Mesendoderm (in vitro differentiated cells): ENCODE measurements at regions not wholly inside any gene's neighbourhood (a gene's known extent, or its start where the extent isn't known, plus 50 kb on each side); places are given as distances from the start of the nearest gene placed in this dataset.

Experiments used
- DNase-seq: peaks from one replicate; pipeline ENCODE4 v3.0.0; 2013
- H2AK5ac ChIP-seq: 2 replicates; pipeline ENCODE4 v1.6.1; 2013; ENCODE audit warnings: low read length, inconsistent platforms
- H2BK120ac ChIP-seq: 2 replicates; pipeline ENCODE4 v1.6.1; 2013; ENCODE audit warnings: low read depth, mild to moderate bottlenecking, low read length, moderate library complexity, mixed read lengths
- H2BK15ac ChIP-seq: replicated peaks from 2 replicates; pipeline ENCODE4 v1.6.1; 2013; ENCODE audit warnings: low read depth, mild to moderate bottlenecking, moderate library complexity
- H2BK5ac ChIP-seq: 2 replicates; pipeline ENCODE4 v1.6.1; 2013; ENCODE audit warnings: low read length, inconsistent platforms
- H3K18ac ChIP-seq: 2 replicates; pipeline ENCODE4 v1.6.1; 2013; ENCODE audit warnings: mild to moderate bottlenecking, low read length, mixed read lengths
- H3K23ac ChIP-seq: one replicate; pipeline ENCODE4 v1.6.1; 2013; ENCODE audit warnings: low read length
- H3K27ac ChIP-seq: 2 replicates; pipeline ENCODE4 v1.5.1; 2013; ENCODE audit warnings: low read depth, mild to moderate bottlenecking, inconsistent platforms, low read length, moderate library complexity
- H3K27me3 ChIP-seq: 2 replicates; pipeline ENCODE4 v1.6.1; 2013; ENCODE audit warnings: low read length, control low read depth, mild to moderate bottlenecking, inconsistent platforms; ENCODE audit not compliant: insufficient read depth, poor library complexity
- H3K36me3 ChIP-seq: 2 replicates; pipeline ENCODE4 v1.6.1; 2013; ENCODE audit warnings: low read length, inconsistent platforms; ENCODE audit not compliant: control insufficient read depth, insufficient read depth
- H3K4ac ChIP-seq: one replicate; pipeline ENCODE4 v1.6.1; 2013; ENCODE audit warnings: low read depth, mild to moderate bottlenecking, low read length, moderate library complexity
- H3K4me1 ChIP-seq: 2 replicates; pipeline ENCODE4 v1.6.1; 2013; ENCODE audit warnings: low read depth, low read length, inconsistent platforms; ENCODE audit not compliant: control insufficient read depth
- H3K4me2 ChIP-seq: 2 replicates; pipeline ENCODE4 v1.6.1; 2013; ENCODE audit warnings: low read length
- H3K4me3 ChIP-seq: 2 replicates; pipeline ENCODE4 v1.5.1; 2013; ENCODE audit warnings: mild to moderate bottlenecking, low read length
- H3K56ac ChIP-seq: one replicate; pipeline ENCODE4 v1.6.1; 2013; ENCODE audit warnings: low read length
- H3K79me1 ChIP-seq: 2 replicates; pipeline ENCODE4 v1.6.1; 2013; ENCODE audit warnings: low read length, inconsistent platforms
- H3K79me2 ChIP-seq: 2 replicates; pipeline ENCODE4 v1.6.1; 2013; ENCODE audit warnings: mild to moderate bottlenecking, low read length; ENCODE audit not compliant: control insufficient read depth, insufficient read depth
- H3K9ac ChIP-seq: 2 replicates; pipeline ENCODE4 v1.6.1; 2013; ENCODE audit warnings: low read length, inconsistent platforms
- H4K5ac ChIP-seq: one replicate; pipeline ENCODE4 v1.6.1; 2013; ENCODE audit warnings: low read length
- H4K8ac ChIP-seq: one replicate; pipeline ENCODE4 v1.6.1; 2013; ENCODE audit warnings: low read depth, mild to moderate bottlenecking, control low read depth, low read length, moderate library complexity
- WGBS: extraction: QIAGEN DNeasy Blood & Tissue Kit; methylation state at CpG from one replicate; pipeline ENCODE4 v1.1.7; 2013; ENCODE audit warnings: low lambda C conversion rate, missing lambda C conversion rate; ENCODE audit not compliant: insufficient coverage; ENCODE audit errors: extremely low coverage; 5-methylcytosine and 5-hydroxymethylcytosine counted together

DNA sequence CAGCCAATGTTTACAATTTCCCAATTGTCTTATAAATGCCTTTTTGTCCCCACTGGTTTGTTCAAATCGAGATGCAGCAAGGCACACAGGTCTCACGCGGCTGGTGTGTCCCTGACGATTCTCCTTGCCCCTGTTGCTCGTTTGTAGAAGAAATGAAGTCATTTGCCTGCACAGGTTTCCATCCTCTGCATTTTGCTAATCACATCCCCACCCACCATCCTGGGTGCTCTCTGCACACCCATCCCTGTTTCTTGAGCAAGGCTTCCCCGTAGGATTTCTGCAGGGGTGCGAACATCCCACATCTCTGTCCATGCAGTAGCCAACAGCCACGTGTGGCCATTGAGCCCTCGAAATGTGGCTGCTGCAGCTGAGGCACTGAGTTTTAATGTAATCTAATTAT, 59.8 kb upstream of the SOX1 start:
- no peaks in the 10 kb centered on the region for H3K79me2 ChIP-seq
- H3K23ac ChIP-seq = no peak overlapping the region
- H3K9ac ChIP-seq = no peak overlapping the region
- no peaks in the 10 kb centered on the region for H3K4me1 ChIP-seq
- no peak overlapping the region for H2AK5ac ChIP-seq
- H4K8ac ChIP-seq = no peak overlapping the region
- no peak overlapping the region for H3K56ac ChIP-seq
- no peak overlapping the region for H3K4me2 ChIP-seq
- H2BK120ac ChIP-seq = no peak overlapping the region
- no peaks in the 10 kb centered on the region for H3K27me3 ChIP-seq
- no peak overlapping the region for H2BK15ac ChIP-seq
- H2BK5ac ChIP-seq = no peak overlapping the region
- no peak overlapping the region for H3K4me3 ChIP-seq
- no peak overlapping the region for H3K18ac ChIP-seq
- H3K79me1 ChIP-seq = no peaks in the 10 kb centered on the region
- DNase-seq = no peak
- H3K4ac ChIP-seq = no peak overlapping the region
- H4K5ac ChIP-seq = no peak overlapping the region
- H3K27ac ChIP-seq = no peak overlapping the region
- no peaks in the 10 kb centered on the region for H3K36me3 ChIP-seq
- no CpG with 5 or more reads among the region's 9 CpGs for WGBS

DNA sequence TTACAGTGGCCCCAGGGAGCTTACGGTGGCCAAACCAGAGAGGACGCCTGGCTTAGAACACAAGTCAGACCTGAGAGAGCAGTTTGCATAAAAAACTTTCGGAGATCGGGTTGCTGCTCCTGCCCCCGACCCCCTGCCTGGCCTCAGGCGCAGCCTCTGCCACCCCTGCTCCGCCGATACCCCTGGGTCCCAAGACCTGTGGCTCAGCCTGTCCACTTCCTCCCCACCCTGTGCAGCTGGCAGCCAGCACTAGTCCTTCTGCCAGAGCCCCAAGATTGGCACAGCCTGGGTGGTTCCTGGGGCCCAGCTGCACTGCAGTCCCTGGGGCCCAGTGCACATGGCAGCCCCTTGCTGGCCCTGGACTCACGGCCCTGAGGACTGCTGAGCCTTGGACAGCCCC, 56.2 kb upstream of the SOX1 start:
- Histone ChIP-seq H3K4me1 (no peaks in the 10 kb centered on the region), H3K79me1 (no peaks in the 10 kb centered on the region), H2AK5ac (no peak overlapping the region), H3K9ac (no peak overlapping the region), H3K4me2 (no peak overlapping the region), H3K36me3 (no peaks in the 10 kb centered on the region), H3K4ac (no peak overlapping the region), H3K23ac (no peak overlapping the region), H3K79me2 (no peaks in the 10 kb centered on the region), H2BK5ac (no peak overlapping the region), H3K4me3 (no peak overlapping the region), H2BK120ac (no peak overlapping the region), H3K27me3 (no peaks in the 10 kb centered on the region), H3K27ac (no peak overlapping the region), H3K56ac (no peak overlapping the region), H4K5ac (no peak overlapping the region), H3K18ac (no peak overlapping the region), H4K8ac (no peak overlapping the region), H2BK15ac (no peak overlapping the region)
- no CpG with 5 or more reads among the region's 9 CpGs for WGBS
- DNase-seq = no peak

DNA sequence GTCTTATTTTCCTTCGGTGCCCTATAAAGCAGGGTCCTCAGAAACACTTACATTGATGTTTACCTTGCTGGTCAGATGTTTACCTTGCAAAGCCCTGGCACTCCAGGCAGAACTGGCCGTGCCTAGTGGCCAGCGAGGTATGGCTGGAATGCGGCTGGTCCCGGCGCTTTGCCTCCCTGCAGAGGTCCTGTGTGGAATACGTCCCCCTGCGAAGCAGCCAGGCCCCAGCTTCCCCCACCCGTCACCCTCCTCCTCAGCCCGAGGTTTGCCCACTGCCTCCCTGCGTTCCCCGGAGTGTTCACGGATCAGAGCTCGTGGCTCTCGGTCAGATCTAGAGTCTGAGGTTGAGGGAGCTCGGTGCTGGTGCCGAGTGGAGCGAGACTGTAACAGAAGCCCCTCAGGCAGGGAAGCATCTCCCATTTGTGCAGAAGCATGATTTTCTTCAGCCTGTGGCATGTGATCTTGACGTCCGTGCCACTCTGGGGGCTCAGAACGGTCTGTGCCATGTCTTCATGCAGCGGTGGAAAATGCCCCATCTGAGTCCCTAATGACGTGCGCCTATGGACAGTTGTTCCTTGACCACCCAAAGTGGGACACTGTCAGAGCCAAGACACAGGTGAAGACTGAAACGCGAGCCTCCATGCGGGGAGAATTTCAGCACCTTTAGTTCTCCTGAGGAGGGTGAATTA, 54.8 kb upstream of the SOX1 start:
- H3K56ac ChIP-seq = no peak overlapping the region
- no peak overlapping the region for H4K5ac ChIP-seq
- H3K79me2 ChIP-seq = no peaks in the 10 kb centered on the region
- H3K79me1 ChIP-seq = no peaks in the 10 kb centered on the region
- no peak overlapping the region for H3K4ac ChIP-seq
- H3K4me3 ChIP-seq = no peak overlapping the region
- DNase-seq = peak; percentile 27
- no peaks in the 10 kb centered on the region for H3K27me3 ChIP-seq
- no peak overlapping the region for H2BK120ac ChIP-seq
- no peaks in the 10 kb centered on the region for H3K36me3 ChIP-seq
- no peak overlapping the region for H2BK5ac ChIP-seq
- H3K18ac ChIP-seq = no peak overlapping the region
- H3K4me2 ChIP-seq = no peak overlapping the region
- no peak overlapping the region for H3K23ac ChIP-seq
- H4K8ac ChIP-seq = no peak overlapping the region
- no peak overlapping the region for H3K9ac ChIP-seq
- H2AK5ac ChIP-seq = no peak overlapping the region
- no peaks in the 10 kb centered on the region for H3K4me1 ChIP-seq
- no CpG with 5 or more reads among the region's 27 CpGs for WGBS
- no peak overlapping the region for H2BK15ac ChIP-seq
- H3K27ac ChIP-seq = no peak overlapping the region

DNA sequence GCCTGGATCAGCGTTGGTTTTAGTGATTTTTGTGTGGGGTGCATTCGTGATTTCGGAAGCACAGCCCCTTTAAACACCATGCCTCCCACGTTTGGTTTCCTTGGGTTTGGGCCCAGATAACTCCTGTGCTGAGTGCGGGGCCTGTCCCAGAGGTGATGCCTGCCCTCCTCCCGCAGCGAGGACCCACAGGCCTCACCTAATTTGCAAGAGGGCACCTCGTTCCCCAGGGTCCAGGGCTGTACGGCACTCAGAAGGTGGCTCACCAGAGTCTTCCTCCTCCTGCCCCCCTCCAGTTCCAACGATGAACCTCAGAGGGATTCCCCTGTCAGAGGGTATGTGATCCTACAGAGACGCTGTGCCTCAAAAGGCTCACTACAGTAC, 54.3 kb upstream of the SOX1 start:
- Histone ChIP-seq H2AK5ac (no peak overlapping the region), H2BK5ac (no peak overlapping the region), H3K27ac (no peak overlapping the region), H4K8ac (no peak overlapping the region), H3K27me3 (no peaks in the 10 kb centered on the region), H2BK15ac (no peak overlapping the region), H3K18ac (no peak overlapping the region), H3K23ac (no peak overlapping the region), H2BK120ac (no peak overlapping the region), H3K4ac (no peak overlapping the region), H4K5ac (no peak overlapping the region), H3K4me1 (no peaks in the 10 kb centered on the region), H3K4me2 (no peak overlapping the region), H3K36me3 (no peaks in the 10 kb centered on the region), H3K56ac (no peak overlapping the region), H3K9ac (no peak overlapping the region), H3K4me3 (no peak overlapping the region), H3K79me1 (no peaks in the 10 kb centered on the region), H3K79me2 (no peaks in the 10 kb centered on the region)
- no peak for DNase-seq
- no CpG with 5 or more reads among the region's 11 CpGs for WGBS

DNA sequence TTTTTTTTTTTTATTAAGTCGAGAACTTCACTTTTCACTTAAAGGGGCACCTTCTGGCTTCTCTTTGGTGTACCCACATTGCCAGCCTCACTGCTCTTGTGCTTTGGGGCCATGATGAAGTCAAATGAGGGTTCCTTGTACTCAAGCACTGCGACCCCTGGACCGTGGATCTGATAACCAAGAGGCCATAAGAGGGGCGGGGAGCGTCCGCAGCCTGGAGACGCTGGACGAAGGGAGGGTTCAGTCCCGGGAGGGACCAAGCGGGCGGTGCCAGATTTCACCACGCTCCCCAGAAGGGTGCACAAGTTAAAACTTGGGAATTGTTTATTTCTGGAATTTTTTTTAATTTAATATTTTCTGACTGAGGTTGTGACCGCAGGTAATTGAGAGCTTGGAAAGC, 53.3 kb upstream of the SOX1 start:
- H3K9ac ChIP-seq = no peak overlapping the region
- H3K23ac ChIP-seq = no peak overlapping the region
- H3K56ac ChIP-seq = no peak overlapping the region
- no peak overlapping the region for H4K8ac ChIP-seq
- no peaks in the 10 kb centered on the region for H3K4me1 ChIP-seq
- no peak overlapping the region for H3K4me2 ChIP-seq
- no peak overlapping the region for H2BK15ac ChIP-seq
- H3K79me1 ChIP-seq = no peaks in the 10 kb centered on the region
- no peak for DNase-seq
- no peaks in the 10 kb centered on the region for H3K36me3 ChIP-seq
- no peak overlapping the region for H3K18ac ChIP-seq
- H4K5ac ChIP-seq = no peak overlapping the region
- no peaks in the 10 kb centered on the region for H3K27me3 ChIP-seq
- H3K4me3 ChIP-seq = no peak overlapping the region
- no peak overlapping the region for H3K4ac ChIP-seq
- no peak overlapping the region for H2AK5ac ChIP-seq
- H3K27ac ChIP-seq = no peak overlapping the region
- H2BK120ac ChIP-seq = no peak overlapping the region
- no peak overlapping the region for H2BK5ac ChIP-seq
- no peaks in the 10 kb centered on the region for H3K79me2 ChIP-seq
- WGBS = no CpG with 5 or more reads among the region's 13 CpGs

DNA sequence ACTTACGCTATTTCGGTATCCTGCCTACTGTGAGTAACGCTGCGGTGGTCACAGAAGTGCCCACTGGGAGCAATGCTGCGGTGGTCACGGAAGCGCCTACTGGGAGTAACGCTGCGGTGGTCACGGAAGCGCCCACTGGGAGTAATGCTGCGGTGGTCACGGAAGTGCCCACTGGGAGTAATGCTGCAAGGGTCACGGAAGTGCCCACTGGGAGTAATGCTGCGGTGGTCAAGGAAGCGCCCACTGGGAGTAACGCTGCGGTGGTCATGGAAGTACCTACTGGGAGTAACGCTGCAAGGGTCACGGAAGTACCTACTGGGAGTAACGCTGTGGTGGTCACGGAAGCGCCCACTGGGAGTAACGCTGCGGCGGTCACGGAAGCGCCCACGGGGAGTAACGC, 52.1 kb upstream of the SOX1 start:
- no CpG with 5 or more reads among the region's 30 CpGs for WGBS
- H3K23ac ChIP-seq = no peak overlapping the region
- no peaks in the 10 kb centered on the region for H3K79me2 ChIP-seq
- no peak overlapping the region for H2BK5ac ChIP-seq
- H4K8ac ChIP-seq = no peak overlapping the region
- H3K56ac ChIP-seq = no peak overlapping the region
- no peaks in the 10 kb centered on the region for H3K4me1 ChIP-seq
- no peak overlapping the region for H3K4me3 ChIP-seq
- H3K79me1 ChIP-seq = no peaks in the 10 kb centered on the region
- no peak overlapping the region for H3K18ac ChIP-seq
- peak; percentile 2 for DNase-seq
- H3K4ac ChIP-seq = no peak overlapping the region
- no peak overlapping the region for H3K9ac ChIP-seq
- H2AK5ac ChIP-seq = no peak overlapping the region
- H2BK120ac ChIP-seq = no peak overlapping the region
- H2BK15ac ChIP-seq = no peak overlapping the region
- no peaks in the 10 kb centered on the region for H3K27me3 ChIP-seq
- no peak overlapping the region for H4K5ac ChIP-seq
- H3K4me2 ChIP-seq = no peak overlapping the region
- H3K27ac ChIP-seq = no peak overlapping the region
- no peaks in the 10 kb centered on the region for H3K36me3 ChIP-seq
